SK-N-SH (cell line): ENCODE measurements at regions not wholly inside any gene's neighbourhood (a gene's known extent, or its start where the extent isn't known, plus 50 kb on each side); places are given as distances from the start of the nearest gene placed in this dataset.

ENCODE experiments used
- EP300 ChIP-seq, 2 experiments: IDR thresholded peaks; 2 replicates each; pipeline versions ENCODE4 v1.4.0 to v1.6.1; 2012; ENCODE audit warnings: borderline replicate concordance in 1 of 2, low read depth in 1 of 2, low read length in 1 of 2
- EZH2phosphoT487 ChIP-seq: fragments of 200-600 bp; sonication (generic); IDR thresholded peaks from 2 replicates; pipeline ENCODE4 v1.6.1; 2017; ENCODE audit warnings: low read depth, mixed run types, mild to moderate bottlenecking, antibody characterized with exemption, moderate library complexity, borderline replicate concordance
- FOXM1 ChIP-seq: IDR thresholded peaks from 2 replicates; pipeline ENCODE4 v1.4.0; 2012; ENCODE audit warnings: low read depth, mild to moderate bottlenecking
- GATA2 ChIP-seq: sonication (generic); formaldehyde crosslinking; IDR thresholded peaks from 2 replicates; pipeline ENCODE4 v1.5.0; 2020; ENCODE audit warnings: mild to moderate bottlenecking, missing genetic modification reagents
- MXI1 ChIP-seq: IDR thresholded peaks from 2 replicates; pipeline ENCODE4 v1.6.1; 2012; ENCODE audit warnings: mild to moderate bottlenecking, low read depth, low read length, improper control_type of control experiment
- NFIC ChIP-seq: IDR thresholded peaks from 2 replicates; pipeline ENCODE4 v1.4.0; 2012; ENCODE audit warnings: borderline replicate concordance
- POLR2AphosphoS5 ChIP-seq: IDR thresholded peaks from 2 replicates; pipeline ENCODE4 v1.6.1; 2012; ENCODE audit warnings: low read depth, low read length
- RFX5 ChIP-seq: IDR thresholded peaks from 2 replicates; pipeline ENCODE4 v1.6.1; 2012; ENCODE audit warnings: mild to moderate bottlenecking, improper control_type of control experiment, low read length
- TAF1 ChIP-seq: IDR thresholded peaks from 2 replicates; pipeline ENCODE4 v1.6.1; 2012; ENCODE audit warnings: low read depth, mild to moderate bottlenecking, low read length, moderate library complexity, borderline replicate concordance
- TCF12 ChIP-seq: IDR thresholded peaks from 2 replicates; pipeline ENCODE4 v1.4.0; 2012
- TEAD4 ChIP-seq: IDR thresholded peaks from 2 replicates; pipeline ENCODE4 v1.4.0; 2012; ENCODE audit warnings: mild to moderate bottlenecking, borderline replicate concordance; ENCODE audit not compliant: insufficient read depth
- TF ChIP-seq, protein P1 (sequence below): fragments of 200-600 bp; sonication (generic); IDR thresholded peaks from 2 replicates; pipeline ENCODE4 v1.6.1; 2017; ENCODE audit warnings: antibody characterized with exemption, mild to moderate bottlenecking, moderate library complexity
- TF ChIP-seq, protein P2 (sequence below): IDR thresholded peaks from 2 replicates; pipeline ENCODE4 v1.4.0; 2012; ENCODE audit warnings: low read depth, borderline replicate concordance

DNA sequence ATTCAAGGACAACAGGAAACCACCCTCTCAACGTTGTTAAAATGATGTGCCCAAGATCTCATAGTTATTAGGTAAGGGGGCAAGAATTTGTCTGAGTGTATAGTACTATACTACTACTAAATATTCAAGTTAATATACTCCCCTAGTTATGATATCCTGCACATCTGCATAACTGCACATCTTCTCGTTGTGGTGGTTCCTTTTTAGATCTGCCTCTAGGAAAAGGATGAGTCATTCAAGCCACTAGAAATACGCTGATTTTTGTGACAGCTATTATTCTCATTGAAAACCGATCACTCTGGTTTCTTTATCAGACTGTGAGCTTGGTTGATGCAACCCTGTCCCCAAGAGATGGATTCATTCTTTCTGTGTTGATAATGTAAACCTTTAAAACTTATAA, 1067.0 kb upstream of the FANCL start:
- no peak for TF ChIP-seq RFX5
- TF ChIP-seq MXI1, result no peak
- TF ChIP-seq, protein P1, sequence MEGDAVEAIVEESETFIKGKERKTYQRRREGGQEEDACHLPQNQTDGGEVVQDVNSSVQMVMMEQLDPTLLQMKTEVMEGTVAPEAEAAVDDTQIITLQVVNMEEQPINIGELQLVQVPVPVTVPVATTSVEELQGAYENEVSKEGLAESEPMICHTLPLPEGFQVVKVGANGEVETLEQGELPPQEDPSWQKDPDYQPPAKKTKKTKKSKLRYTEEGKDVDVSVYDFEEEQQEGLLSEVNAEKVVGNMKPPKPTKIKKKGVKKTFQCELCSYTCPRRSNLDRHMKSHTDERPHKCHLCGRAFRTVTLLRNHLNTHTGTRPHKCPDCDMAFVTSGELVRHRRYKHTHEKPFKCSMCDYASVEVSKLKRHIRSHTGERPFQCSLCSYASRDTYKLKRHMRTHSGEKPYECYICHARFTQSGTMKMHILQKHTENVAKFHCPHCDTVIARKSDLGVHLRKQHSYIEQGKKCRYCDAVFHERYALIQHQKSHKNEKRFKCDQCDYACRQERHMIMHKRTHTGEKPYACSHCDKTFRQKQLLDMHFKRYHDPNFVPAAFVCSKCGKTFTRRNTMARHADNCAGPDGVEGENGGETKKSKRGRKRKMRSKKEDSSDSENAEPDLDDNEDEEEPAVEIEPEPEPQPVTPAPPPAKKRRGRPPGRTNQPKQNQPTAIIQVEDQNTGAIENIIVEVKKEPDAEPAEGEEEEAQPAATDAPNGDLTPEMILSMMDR, result no peak
- TF ChIP-seq EZH2phosphoT487, result no peak
- no peak for TF ChIP-seq TEAD4
- TF ChIP-seq TAF1, result no peak
- TF ChIP-seq TCF12, result no peak
- TF ChIP-seq POLR2AphosphoS5, result no peak
- TF ChIP-seq FOXM1, result no peak
- TF ChIP-seq, protein P2, sequence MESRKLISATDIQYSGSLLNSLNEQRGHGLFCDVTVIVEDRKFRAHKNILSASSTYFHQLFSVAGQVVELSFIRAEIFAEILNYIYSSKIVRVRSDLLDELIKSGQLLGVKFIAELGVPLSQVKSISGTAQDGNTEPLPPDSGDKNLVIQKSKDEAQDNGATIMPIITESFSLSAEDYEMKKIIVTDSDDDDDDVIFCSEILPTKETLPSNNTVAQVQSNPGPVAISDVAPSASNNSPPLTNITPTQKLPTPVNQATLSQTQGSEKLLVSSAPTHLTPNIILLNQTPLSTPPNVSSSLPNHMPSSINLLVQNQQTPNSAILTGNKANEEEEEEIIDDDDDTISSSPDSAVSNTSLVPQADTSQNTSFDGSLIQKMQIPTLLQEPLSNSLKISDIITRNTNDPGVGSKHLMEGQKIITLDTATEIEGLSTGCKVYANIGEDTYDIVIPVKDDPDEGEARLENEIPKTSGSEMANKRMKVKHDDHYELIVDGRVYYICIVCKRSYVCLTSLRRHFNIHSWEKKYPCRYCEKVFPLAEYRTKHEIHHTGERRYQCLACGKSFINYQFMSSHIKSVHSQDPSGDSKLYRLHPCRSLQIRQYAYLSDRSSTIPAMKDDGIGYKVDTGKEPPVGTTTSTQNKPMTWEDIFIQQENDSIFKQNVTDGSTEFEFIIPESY, result no peak
- TF ChIP-seq EP300 (IDR thresholded peaks at IDR 0.05; ENCODE audit: borderline replicate concordance in 1 of 2, low read depth in 1 of 2, low read length in 1 of 2), result no peak
- no peak for TF ChIP-seq NFIC
- no peak for TF ChIP-seq GATA2
